ENCODE measurements at regions not wholly inside any gene's neighbourhood (a gene's known extent, or its start where the extent isn't known, plus 50 kb on each side); places are given as distances from the start of the nearest gene placed in this dataset.

DNA sequence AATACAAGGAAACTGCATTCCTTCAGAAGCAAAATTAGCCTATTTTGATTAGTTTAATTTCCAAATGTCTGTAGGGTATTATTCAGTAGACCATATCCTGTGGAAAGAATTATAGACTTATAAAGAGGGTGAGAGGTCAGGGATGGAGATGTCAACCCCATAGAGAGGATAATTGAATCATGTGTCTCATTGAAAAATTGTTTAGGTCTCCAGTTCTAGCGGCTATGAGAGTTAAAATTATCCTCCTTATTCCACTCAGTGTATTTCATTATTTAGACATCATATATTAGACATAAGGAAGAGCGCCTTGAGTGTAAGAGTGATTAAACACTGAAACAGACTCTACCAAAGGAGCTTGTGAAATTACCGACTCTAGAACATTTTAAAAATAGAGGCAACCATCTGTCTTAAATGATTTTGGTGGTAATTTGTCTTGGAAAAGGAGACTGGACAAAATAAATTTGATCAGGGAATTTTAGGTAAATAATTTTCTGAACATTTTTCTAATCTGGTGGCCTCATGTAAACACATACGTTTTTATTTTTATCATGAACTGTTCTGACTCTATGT is 654.4 kb upstream of the TENM3 start:
- TF ChIP-seq CTCF (IDR thresholded peaks at IDR 0.05): no peak
- no peak for TF ChIP-seq POLR2A (IDR thresholded peaks at IDR 0.05)

Data from heart left ventricle (tissue), 13 donors.